Epithelial cell of esophagus (primary cell): ENCODE measurements at regions not wholly inside any gene's neighbourhood (a gene's known extent, or its start where the extent isn't known, plus 50 kb on each side); places are given as distances from the start of the nearest gene placed in this dataset.
A peak's percentile ranks its signal among the peaks of the same experiment; 100 is the strongest.

ENCODE experiments used
- DNase-seq: peaks from one replicate; pipeline ENCODE4 v3.0.0; 2010; ENCODE audit warnings: low read depth
- H3K4me3 ChIP-seq: 2 replicates; pipeline ENCODE4 v1.5.1; 2011; ENCODE audit warnings: mild to moderate bottlenecking, low read length, control low read depth
- TF ChIP-seq, protein P1 (sequence below): IDR thresholded peaks from 2 replicates; pipeline ENCODE4 v1.5.1; 2011; ENCODE audit warnings: low read depth, mild to moderate bottlenecking, low read length, control low read depth, inconsistent platforms; ENCODE audit not compliant: insufficient read depth; ENCODE audit errors: missing control alignments

- H3K4me3 ChIP-seq: no peak overlapping the region
- peak; percentile 38 for DNase-seq
- TF ChIP-seq, protein P1, sequence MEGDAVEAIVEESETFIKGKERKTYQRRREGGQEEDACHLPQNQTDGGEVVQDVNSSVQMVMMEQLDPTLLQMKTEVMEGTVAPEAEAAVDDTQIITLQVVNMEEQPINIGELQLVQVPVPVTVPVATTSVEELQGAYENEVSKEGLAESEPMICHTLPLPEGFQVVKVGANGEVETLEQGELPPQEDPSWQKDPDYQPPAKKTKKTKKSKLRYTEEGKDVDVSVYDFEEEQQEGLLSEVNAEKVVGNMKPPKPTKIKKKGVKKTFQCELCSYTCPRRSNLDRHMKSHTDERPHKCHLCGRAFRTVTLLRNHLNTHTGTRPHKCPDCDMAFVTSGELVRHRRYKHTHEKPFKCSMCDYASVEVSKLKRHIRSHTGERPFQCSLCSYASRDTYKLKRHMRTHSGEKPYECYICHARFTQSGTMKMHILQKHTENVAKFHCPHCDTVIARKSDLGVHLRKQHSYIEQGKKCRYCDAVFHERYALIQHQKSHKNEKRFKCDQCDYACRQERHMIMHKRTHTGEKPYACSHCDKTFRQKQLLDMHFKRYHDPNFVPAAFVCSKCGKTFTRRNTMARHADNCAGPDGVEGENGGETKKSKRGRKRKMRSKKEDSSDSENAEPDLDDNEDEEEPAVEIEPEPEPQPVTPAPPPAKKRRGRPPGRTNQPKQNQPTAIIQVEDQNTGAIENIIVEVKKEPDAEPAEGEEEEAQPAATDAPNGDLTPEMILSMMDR: no peak
Observed at GRCh38 chr5:174364676-174365075, 319.2 kb downstream of the NSG2 start.

DNA sequence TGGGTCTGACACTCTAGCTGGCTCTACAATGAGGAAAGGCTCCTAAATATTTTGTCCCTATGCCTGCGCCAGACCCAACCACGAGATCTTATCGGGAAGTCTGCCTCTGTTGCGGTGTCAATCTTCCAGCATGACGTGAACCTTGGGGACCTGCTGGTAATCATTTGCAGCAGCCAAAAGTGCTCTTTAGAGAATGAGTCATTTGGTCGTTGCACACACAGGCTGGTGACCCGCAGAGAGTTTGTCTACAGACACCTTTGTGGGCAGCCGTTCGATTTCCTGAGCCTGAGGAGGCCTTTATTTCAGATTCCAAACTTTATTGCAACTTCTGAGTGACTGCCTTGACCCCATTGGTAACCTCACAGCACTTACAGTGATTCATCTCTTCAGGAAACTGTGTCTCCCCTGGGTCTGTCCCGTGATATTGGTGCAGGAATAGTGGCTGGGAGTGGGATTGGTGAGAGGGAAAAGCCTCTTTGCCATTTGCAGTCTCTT, 326.1 kb downstream of the NSG2 start:
- H3K4me3 ChIP-seq: no peak overlapping the region
- TF ChIP-seq, protein P1: no peak
- no peak for DNase-seq

- DNase-seq: no peak
- no peak overlapping the region for H3K4me3 ChIP-seq
- TF ChIP-seq, protein P1: no peak
Observed at GRCh38 chr5:174374206-174374605, 328.7 kb downstream of the NSG2 start.

GRCh38 chr5:174376056-174376455, 330.6 kb downstream of the NSG2 start:
- TF ChIP-seq, protein P1: no peak
- no peak for DNase-seq

GRCh38 chr5:174376726-174377373, 331.3 kb downstream of the NSG2 start:
- H3K4me3 ChIP-seq: no peak overlapping the region
- TF ChIP-seq, protein P1: no peak
- DNase-seq: no peak

More at GRCh38 chr5:174376056-174376455, 330.6 kb downstream of the NSG2 start:
- no peak overlapping the region for H3K4me3 ChIP-seq

GRCh38 chr5:174378121-174378874, 332.8 kb downstream of the NSG2 start:
- H3K4me3 ChIP-seq: no peak overlapping the region
- peak; percentile 14 for DNase-seq
- TF ChIP-seq, protein P1: no peak
